DOHH2 (cell line): ENCODE measurements at regions not wholly inside any gene's neighbourhood (a gene's known extent, or its start where the extent isn't known, plus 50 kb on each side); places are given as distances from the start of the nearest gene placed in this dataset.

ENCODE experiments used
- CTCF ChIP-seq: fragments of 200-600 bp; sonication (generic); IDR thresholded peaks from one replicate; pipeline ENCODE4 v1.5.1; 2014; ENCODE audit warnings: antibody characterized with exemption, mild to moderate bottlenecking, low read depth, low read length; ENCODE audit not compliant: poor library complexity, severe bottlenecking
- EZH2phosphoT487 ChIP-seq: fragments of 200-600 bp; sonication (generic); IDR thresholded peaks from 2 replicates; pipeline ENCODE4 v1.6.1; 2017; ENCODE audit warnings: borderline replicate concordance, mild to moderate bottlenecking, antibody characterized with exemption, low read length, moderate library complexity, mixed read lengths

- TF ChIP-seq CTCF, result no peak
- TF ChIP-seq EZH2phosphoT487, result no peak
Measured at GRCh38 chr15:93288728-93289294, 199.8 kb upstream of the RGMA start.
